Progenitor cell of endocrine pancreas (in vitro differentiated cells): ENCODE measurements at regions not wholly inside any gene's neighbourhood (a gene's known extent, or its start where the extent isn't known, plus 50 kb on each side); places are given as distances from the start of the nearest gene placed in this dataset.

Experiments used
- DNase-seq: peaks from one replicate; pipeline ENCODE4 v3.0.0; 2021; ENCODE audit warnings: low spot score; ENCODE audit not compliant: unreplicated experiment
- H3K27ac Mint-ChIP-seq: 2 replicates; pipeline ENCODE4 v1.8.0; 2021; ENCODE audit warnings: mild to moderate bottlenecking, moderate library complexity, mixed read lengths
- H3K27me3 Mint-ChIP-seq: 2 replicates; pipeline ENCODE4 v1.8.0; 2021; ENCODE audit warnings: mixed read lengths
- H3K36me3 Mint-ChIP-seq: 2 replicates; pipeline ENCODE4 v1.8.0; 2022; ENCODE audit warnings: mixed read lengths; ENCODE audit not compliant: insufficient read depth
- H3K4me1 Mint-ChIP-seq: 2 replicates; pipeline ENCODE4 v1.8.0; 2021; ENCODE audit warnings: low read depth, mixed read lengths
- H3K4me3 Mint-ChIP-seq: 2 replicates; pipeline ENCODE4 v1.8.0; 2021; ENCODE audit warnings: low read depth, mild to moderate bottlenecking, moderate library complexity, mixed read lengths
- H3K9me3 Mint-ChIP-seq: 2 replicates; pipeline ENCODE4 v1.8.0; 2021; ENCODE audit warnings: low read depth, mixed read lengths
- CTCF ChIP-seq: fragments of 200-600 bp; sonication (generic); IDR thresholded peaks from one replicate; pipeline ENCODE4 v1.5.0; 2021; ENCODE audit warnings: antibody characterized with exemption, mild to moderate bottlenecking; ENCODE audit not compliant: unreplicated experiment

- Mint-ChIP-seq H3K27ac (no peak overlapping the region), H3K4me1 (peaks cover 4% of the 10 kb centered on the region), H3K36me3 (no peaks in the 10 kb centered on the region), H3K27me3 (peaks cover 16% of the 10 kb centered on the region), H3K9me3 (no peaks in the 10 kb centered on the region), H3K4me3 (no peak overlapping the region)
- no peak for DNase-seq
- no peak for TF ChIP-seq CTCF
Observed at GRCh38 chr15:96728591-96728990, 398.1 kb downstream of the NR2F2 start.

DNA sequence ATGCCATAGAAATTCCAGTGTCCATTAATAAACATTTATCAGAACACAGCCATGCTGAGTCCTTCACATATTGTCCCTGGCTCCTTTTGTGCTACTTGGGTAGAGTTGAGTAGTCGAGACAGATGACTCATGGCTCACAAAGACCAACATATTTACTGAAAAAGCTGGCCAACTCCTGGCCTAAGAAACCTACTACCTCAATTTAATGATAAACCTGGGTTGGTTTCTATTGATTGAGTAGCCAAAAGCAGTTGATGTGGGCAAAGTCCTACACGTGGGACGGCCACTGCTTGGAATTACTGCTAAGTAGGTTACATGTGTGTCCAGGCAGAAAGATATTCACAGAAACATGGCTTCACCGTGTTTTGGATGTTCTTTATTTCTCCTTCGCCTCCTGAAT lies 402.2 kb downstream of the NR2F2 start:
- Mint-ChIP-seq H3K27ac (no peak overlapping the region), H3K4me1 (peaks cover 4% of the 10 kb centered on the region), H3K4me3 (no peak overlapping the region), H3K36me3 (no peaks in the 10 kb centered on the region), H3K27me3 (peaks cover 11% of the 10 kb centered on the region), H3K9me3 (no peaks in the 10 kb centered on the region)
- DNase-seq, result no peak
- no peak for TF ChIP-seq CTCF

DNA sequence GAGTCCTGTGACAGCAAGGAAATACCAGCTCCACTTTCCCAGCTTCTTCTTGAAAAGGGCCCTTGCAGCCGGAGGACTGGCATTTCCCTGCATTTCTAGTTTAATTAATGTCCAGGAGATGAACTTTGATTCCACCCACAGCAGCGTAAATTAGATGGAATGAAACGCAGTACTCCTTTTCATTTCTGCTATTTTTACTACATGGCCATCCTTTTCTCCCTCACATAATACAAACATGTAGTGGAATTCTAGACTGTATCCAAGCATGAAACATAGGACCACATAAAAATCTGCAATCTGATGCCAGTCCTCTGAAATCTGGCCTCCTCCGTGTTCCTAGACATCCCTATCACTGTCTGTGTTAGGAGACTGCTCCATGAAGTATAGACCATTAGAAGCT lies 403.2 kb downstream of the NR2F2 start:
- no peak for DNase-seq
- Mint-ChIP-seq H3K4me3 (no peak overlapping the region), H3K27me3 (peaks cover 15% of the 10 kb centered on the region), H3K36me3 (no peaks in the 10 kb centered on the region), H3K9me3 (no peaks in the 10 kb centered on the region), H3K27ac (no peak overlapping the region), H3K4me1 (peaks cover 4% of the 10 kb centered on the region)
- no peak for TF ChIP-seq CTCF

DNA sequence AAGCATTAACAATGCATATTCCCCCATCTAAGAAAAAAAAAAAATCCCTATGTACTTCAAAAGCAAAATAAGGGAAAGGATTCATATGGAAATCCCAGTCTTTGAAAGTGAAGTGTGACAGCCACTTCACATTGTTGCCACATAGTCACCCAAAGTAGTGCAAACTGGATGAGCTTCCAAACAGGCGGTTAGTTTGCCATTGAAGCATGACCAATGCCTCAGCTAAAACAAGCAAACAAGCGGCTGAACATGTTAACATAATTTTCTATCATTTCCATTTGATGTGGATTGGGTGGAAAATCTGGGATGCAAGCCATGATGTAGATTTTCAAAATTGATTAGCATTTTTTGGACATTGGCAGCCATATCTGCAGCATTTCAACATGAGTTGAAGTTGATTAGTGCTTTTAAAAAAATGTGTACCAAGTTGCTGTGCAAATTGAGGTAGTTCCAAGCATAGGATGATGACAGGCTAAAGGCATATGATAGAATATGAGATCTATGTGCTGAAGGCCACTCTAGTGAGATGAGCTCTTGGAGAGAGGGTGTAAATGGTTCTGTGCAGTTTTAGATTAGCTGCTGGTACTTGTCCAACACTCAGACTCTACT lies 405.2 kb downstream of the NR2F2 start:
- TF ChIP-seq CTCF, result no peak
- Mint-ChIP-seq H3K4me3 (no peak overlapping the region), H3K27ac (no peak overlapping the region), H3K9me3 (no peaks in the 10 kb centered on the region), H3K4me1 (peaks cover 2% of the 10 kb centered on the region), H3K36me3 (no peaks in the 10 kb centered on the region), H3K27me3 (peaks cover 15% of the 10 kb centered on the region)
- DNase-seq, result no peak

DNA sequence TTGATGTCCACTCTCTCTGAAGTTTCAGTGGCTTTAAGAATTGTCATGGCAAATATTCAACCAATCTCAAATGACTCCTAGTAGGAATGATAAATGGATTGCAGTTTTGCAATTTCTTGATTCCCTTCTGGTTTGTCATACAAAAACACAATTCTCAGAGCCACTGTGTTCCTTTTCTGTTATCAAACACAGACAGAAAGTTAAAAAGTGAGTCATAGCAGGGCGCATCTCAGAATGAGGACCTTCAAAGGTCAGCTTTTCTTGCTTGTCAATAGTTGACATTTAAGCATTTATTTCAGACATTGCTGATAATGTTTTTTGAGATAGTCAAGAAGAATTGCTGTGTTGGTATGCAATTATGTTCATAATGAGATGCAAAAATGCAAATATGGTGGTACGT lies 405.9 kb downstream of the NR2F2 start:
- DNase-seq, result no peak
- Mint-ChIP-seq H3K4me1 (peaks cover 2% of the 10 kb centered on the region), H3K9me3 (no peaks in the 10 kb centered on the region), H3K36me3 (no peaks in the 10 kb centered on the region), H3K27me3 (peaks cover 15% of the 10 kb centered on the region), H3K27ac (no peak overlapping the region), H3K4me3 (no peak overlapping the region)
- no peak for TF ChIP-seq CTCF
